ENCODE measurements at regions not wholly inside any gene's neighbourhood (a gene's known extent, or its start where the extent isn't known, plus 50 kb on each side); places are given as distances from the start of the nearest gene placed in this dataset.

GRCh38 chr9:19895006-19895405 is 106.2 kb upstream of the SLC24A2 start:
- TF ChIP-seq ZNF596 (tag by site-specific recombination; IDR thresholded peaks at IDR 0.05) (no peak), ZBTB8A (tag by site-specific recombination; IDR thresholded peaks at IDR 0.05) (no peak), ZNF175 (tag by site-specific recombination; IDR thresholded peaks at IDR 0.05) (no peak), HOXA7 (CRISPR knock-in tag; IDR thresholded peaks at IDR 0.05; ENCODE audit: borderline replicate concordance) (no peak), ZNF561 (tag by site-specific recombination; IDR thresholded peaks at IDR 0.05; ENCODE audit: borderline replicate concordance) (no peak), ZBTB11 (tag by site-specific recombination; conservative IDR thresholded peaks at IDR 0.05; ENCODE audit: low read depth) (no peak), ZBTB20 (tag by site-specific recombination; IDR thresholded peaks at IDR 0.05) (no peak), GFI1B (tag by site-specific recombination; IDR thresholded peaks at IDR 0.05) (no peak), ZNF645 (tag by site-specific recombination; IDR thresholded peaks at IDR 0.05) (no peak), ZNF707 (tag by site-specific recombination; IDR thresholded peaks at IDR 0.05) (no peak), ZNF560 (tag by site-specific recombination; IDR thresholded peaks at IDR 0.05; ENCODE audit: borderline replicate concordance) (no peak)

Measured in HEK293 (cell line).